ENCODE measurements at regions not wholly inside any gene's neighbourhood (a gene's known extent, or its start where the extent isn't known, plus 50 kb on each side); places are given as distances from the start of the nearest gene placed in this dataset.

GRCh38 chr2:144632809-144633208 is 112.9 kb upstream of the ZEB2 start:
- TF ChIP-seq CTCF (IDR thresholded peaks at IDR 0.05; ENCODE audit: control insufficient read depth, insufficient read depth, low read depth, low read length, missing control alignments) = no peak
- H3K4me3 ChIP-seq (ENCODE audit: control insufficient read depth, low read depth, low read length) = no peak overlapping the region
- no peak for DNase-seq (ENCODE audit: low read depth)

GRCh38 chr2:144631636-144632035 is 111.7 kb upstream of the ZEB2 start:
- DNase-seq (ENCODE audit: low read depth) = no peak
- no peak for TF ChIP-seq CTCF (IDR thresholded peaks at IDR 0.05; ENCODE audit: control insufficient read depth, insufficient read depth, low read depth, low read length, missing control alignments)
- no peak overlapping the region for H3K4me3 ChIP-seq (ENCODE audit: control insufficient read depth, low read depth, low read length)

GRCh38 chr2:144630459-144631215 is 110.7 kb upstream of the ZEB2 start:
- no peak overlapping the region for H3K4me3 ChIP-seq (ENCODE audit: control insufficient read depth, low read depth, low read length)
- TF ChIP-seq CTCF (IDR thresholded peaks at IDR 0.05; ENCODE audit: control insufficient read depth, insufficient read depth, low read depth, low read length, missing control alignments) = no peak
- no peak for DNase-seq (ENCODE audit: low read depth)

GRCh38 chr2:144629935-144630334 is 110.0 kb upstream of the ZEB2 start:
- no peak overlapping the region for H3K4me3 ChIP-seq (ENCODE audit: control insufficient read depth, low read depth, low read length)
- no peak for DNase-seq (ENCODE audit: low read depth)
- TF ChIP-seq CTCF (IDR thresholded peaks at IDR 0.05; ENCODE audit: control insufficient read depth, insufficient read depth, low read depth, low read length, missing control alignments) = no peak

GRCh38 chr2:144628566-144628965 is 108.6 kb upstream of the ZEB2 start:
- no peak for TF ChIP-seq CTCF (IDR thresholded peaks at IDR 0.05; ENCODE audit: control insufficient read depth, insufficient read depth, low read depth, low read length, missing control alignments)
- no peak for DNase-seq (ENCODE audit: low read depth)

GRCh38 chr2:144625626-144626025 is 105.7 kb upstream of the ZEB2 start:
- TF ChIP-seq CTCF (IDR thresholded peaks at IDR 0.05; ENCODE audit: control insufficient read depth, insufficient read depth, low read depth, low read length, missing control alignments) = no peak
- no peak for DNase-seq (ENCODE audit: low read depth)
- no peak overlapping the region for H3K4me3 ChIP-seq (ENCODE audit: control insufficient read depth, low read depth, low read length)

More at GRCh38 chr2:144628566-144628965, 108.6 kb upstream of the ZEB2 start:
- no peak overlapping the region for H3K4me3 ChIP-seq (ENCODE audit: control insufficient read depth, low read depth, low read length)
